ENCODE measurements at regions not wholly inside any gene's neighbourhood (a gene's known extent, or its start where the extent isn't known, plus 50 kb on each side); places are given as distances from the start of the nearest gene placed in this dataset.

GRCh38 chr12:24416423-24417109 lies 467.1 kb upstream of the SOX5 start:
- Histone ChIP-seq H3K9me3 (ENCODE audit: control extremely low read depth in 1 of 3, control insufficient read depth in 2 of 3, insufficient read depth in 1 of 3, low read length in 2 of 3) (peaks cover 0 to 1% (median 0%) of the 10 kb centered on the region in 3 donors), H3K9ac (ENCODE audit: low read length) (peak overlapping the region; percentile 31), H3K27ac (ENCODE audit: low read length in 2 of 2) (peak overlapping the region; percentile 56 to 62), H2AFZ (ENCODE audit: insufficient read depth, low read depth, low read length, poor library complexity, severe bottlenecking) (peak overlapping the region; percentile 48), H3K36me3 (replicated peaks in 1 of 2; ENCODE audit: control extremely low read depth in 1 of 2, control insufficient read depth in 1 of 2, extremely low read depth in 1 of 2, insufficient read depth in 2 of 2, low read length in 1 of 2) (no peaks in the 10 kb centered on the region), H4K20me1 (ENCODE audit: control insufficient read depth, insufficient read depth, low read length, poor library complexity, severe bottlenecking) (no peaks in the 10 kb centered on the region), H3K27me3 (replicated peaks in 1 of 4; ENCODE audit: control extremely low read depth in 1 of 4, control insufficient read depth in 3 of 4, insufficient read depth in 4 of 4, low read length in 3 of 4) (no peaks in the 10 kb centered on the region), H3K4me2 (replicated peaks; ENCODE audit: low read depth, low read length, poor library complexity, severe bottlenecking) (peak overlapping the region; percentile 54), H3K4me1 (ENCODE audit: control insufficient read depth in 2 of 2, insufficient read depth in 2 of 2, low read length in 2 of 2) (peaks cover 34 to 36% of the 10 kb centered on the region in 2 donors), H3K79me2 (ENCODE audit: control insufficient read depth, insufficient read depth, low read length) (no peaks in the 10 kb centered on the region), H3K4me3 (ENCODE audit: control extremely low read depth in 1 of 5, extremely low read depth in 1 of 5, insufficient read depth in 1 of 5, low read depth in 2 of 5, low read length in 4 of 5) (peak overlapping the region in 1 of 5 experiments; percentile 42)
- H3K9me3 Mint-ChIP-seq (ENCODE audit: insufficient read depth), result peaks cover 3% of the 10 kb centered on the region
- no CpG with 5 or more reads among the region's 7 CpGs for WGBS (ENCODE audit: insufficient coverage)
- intact Hi-C loops (cut with micrococcal nuclease), result loop anchor here (2.0 kb wide), 1 partner anchor 56 kb away; no protein-coding TSS in a partner anchor
- TF ChIP-seq CTCF (IDR thresholded peaks at IDR 0.05) (no peak), EZH2 (IDR thresholded peaks at IDR 0.05; ENCODE audit: borderline replicate concordance, insufficient read depth, low read depth, low read length, poor library complexity, severe bottlenecking) (no peak)
- H3K4me3 Mint-ChIP-seq, result peak overlapping the region; percentile 64
- H3K27ac Mint-ChIP-seq, result peak overlapping the region; percentile 67
- ChIA-PET POLR2A (interaction anchor here (0.6 kb wide), 1 partner anchor 297 kb away, joined by 3 read pairs; no protein-coding TSS in a partner anchor), CTCF (interaction anchor here (0.6 to 1.7 kb wide), 3 partner anchors 38 to 398 kb away, joined by 3 to 6 read pairs (median 3); no protein-coding TSS in a partner anchor)
- ATAC-seq (ENCODE audit: low read depth) (peak; percentile 75), DNase-seq (peak; percentile 51)
- peaks cover 37% of the 10 kb centered on the region for H3K4me1 Mint-ChIP-seq
- H3K27me3 Mint-ChIP-seq, result no peaks in the 10 kb centered on the region

- Histone ChIP-seq H3K4me3 (ENCODE audit: control extremely low read depth in 1 of 5, extremely low read depth in 1 of 5, insufficient read depth in 1 of 5, low read depth in 2 of 5, low read length in 4 of 5) (peak overlapping the region in 1 of 5 experiments; percentile 42), H4K20me1 (ENCODE audit: control insufficient read depth, insufficient read depth, low read length, poor library complexity, severe bottlenecking) (no peaks in the 10 kb centered on the region), H3K36me3 (replicated peaks in 1 of 2; ENCODE audit: control extremely low read depth in 1 of 2, control insufficient read depth in 1 of 2, extremely low read depth in 1 of 2, insufficient read depth in 2 of 2, low read length in 1 of 2) (no peaks in the 10 kb centered on the region), H3K9me3 (ENCODE audit: control extremely low read depth in 1 of 3, control insufficient read depth in 2 of 3, insufficient read depth in 1 of 3, low read length in 2 of 3) (no peaks in the 10 kb centered on the region), H3K27ac (ENCODE audit: low read length in 2 of 2) (peak overlapping the region; percentile 56 to 62), H3K4me2 (replicated peaks; ENCODE audit: low read depth, low read length, poor library complexity, severe bottlenecking) (peak overlapping the region; percentile 54), H2AFZ (ENCODE audit: insufficient read depth, low read depth, low read length, poor library complexity, severe bottlenecking) (peak overlapping the region; percentile 48), H3K27me3 (replicated peaks in 1 of 4; ENCODE audit: control extremely low read depth in 1 of 4, control insufficient read depth in 3 of 4, insufficient read depth in 4 of 4, low read length in 3 of 4) (no peaks in the 10 kb centered on the region), H3K9ac (ENCODE audit: low read length) (peak overlapping the region; percentile 31), H3K4me1 (ENCODE audit: control insufficient read depth in 2 of 2, insufficient read depth in 2 of 2, low read length in 2 of 2) (peaks cover 34 to 36% of the 10 kb centered on the region in 2 donors), H3K79me2 (ENCODE audit: control insufficient read depth, insufficient read depth, low read length) (no peaks in the 10 kb centered on the region)
- H3K4me3 Mint-ChIP-seq, result peak overlapping the region; percentile 64
- ChIA-PET CTCF (interaction anchor here (1.2 kb wide), 1 partner anchor 37 kb away, joined by 3 read pairs; no protein-coding TSS in a partner anchor), POLR2A (interaction anchor here (0.6 kb wide), 1 partner anchor 298 kb away, joined by 3 read pairs; no protein-coding TSS in a partner anchor)
- DNase-seq, result no peak
- WGBS (ENCODE audit: insufficient coverage), result 69% methylated on average over 3 of the region's 6 CpGs
- intact Hi-C loops (cut with micrococcal nuclease), result loop anchor here (2.0 kb wide), 1 partner anchor 55 kb away; no protein-coding TSS in a partner anchor
- peaks cover 1% of the 10 kb centered on the region for H3K9me3 Mint-ChIP-seq (ENCODE audit: insufficient read depth)
- no peak for ATAC-seq (ENCODE audit: low read depth)
- peaks cover 37% of the 10 kb centered on the region for H3K4me1 Mint-ChIP-seq
- TF ChIP-seq EZH2 (IDR thresholded peaks at IDR 0.05; ENCODE audit: borderline replicate concordance, insufficient read depth, low read depth, low read length, poor library complexity, severe bottlenecking) (no peak), CTCF (IDR thresholded peaks at IDR 0.05) (no peak)
- H3K27me3 Mint-ChIP-seq, result no peaks in the 10 kb centered on the region
- H3K27ac Mint-ChIP-seq, result peak overlapping the region; percentile 67
Observed at GRCh38 chr12:24415934-24416333, 466.5 kb upstream of the SOX5 start.
